ENCODE measurements at regions not wholly inside any gene's neighbourhood (a gene's known extent, or its start where the extent isn't known, plus 50 kb on each side); places are given as distances from the start of the nearest gene placed in this dataset.

DNA sequence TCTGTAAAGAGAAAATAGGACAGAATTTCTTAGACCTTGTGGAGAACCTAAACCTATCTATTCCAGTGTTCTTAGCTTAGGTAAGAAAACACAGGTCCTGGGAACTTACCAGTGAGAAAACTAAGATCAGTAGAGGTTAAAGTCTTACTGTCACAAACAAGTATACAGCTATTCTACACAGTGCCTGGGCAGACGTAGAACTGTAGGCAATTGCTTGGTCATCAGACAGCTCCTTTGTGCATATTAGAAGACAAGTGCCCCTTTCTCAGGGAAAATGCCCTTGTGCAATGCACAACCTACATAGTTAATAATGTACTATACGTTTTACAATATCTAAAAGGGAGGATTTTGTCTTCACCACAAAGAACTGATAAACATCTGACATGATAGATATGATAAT, 86.6 kb upstream of the JADE1 start:
- DNase-seq: no peak
- Histone ChIP-seq H3K4me1 (peaks cover 0 to 4% (median 0%) of the 10 kb centered on the region in 12 donors), H3K4me3 (no peak overlapping the region), H3K9me3 (no peaks in the 10 kb centered on the region), H3K27ac (no peak overlapping the region), H3K36me3 (no peaks in the 10 kb centered on the region), H3K27me3 (no peaks in the 10 kb centered on the region)
- 78 to 88% (median 83%) methylated on average over 2 of the region's 2 CpGs for WGBS, 4 donors
- ATAC-seq: no peak
- no peak for TF ChIP-seq CTCF (IDR thresholded peaks at IDR 0.05)
- intact Hi-C loops (cut with DNase I): no loop called here

- intact Hi-C loops (cut with DNase I): no loop called here
- Histone ChIP-seq H3K27me3 (no peaks in the 10 kb centered on the region), H3K9me3 (no peaks in the 10 kb centered on the region), H3K36me3 (no peaks in the 10 kb centered on the region), H3K4me1 (peaks cover 0 to 4% (median 0%) of the 10 kb centered on the region in 12 donors), H3K27ac (no peak overlapping the region), H3K4me3 (no peak overlapping the region)
- WGBS, 4 donors: 67 to 76% (median 70%) methylated on average over 4 of the region's 4 CpGs
- ATAC-seq (no peak), DNase-seq (no peak)
- no peak for TF ChIP-seq CTCF (IDR thresholded peaks at IDR 0.05)
- no peak for TF ChIP-seq POLR2A (IDR thresholded peaks at IDR 0.05)
Measured at GRCh38 chr4:128721896-128722295, 87.6 kb upstream of the JADE1 start.

- DNase-seq (no peak), ATAC-seq (no peak)
- peaks cover 0 to 9% (median 2%) of the 10 kb centered on the region in 12 donors for H3K4me1 ChIP-seq
- H3K4me3 ChIP-seq: no peak overlapping the region
- TF ChIP-seq POLR2A (IDR thresholded peaks at IDR 0.05): no peak
- TF ChIP-seq CTCF (IDR thresholded peaks at IDR 0.05): no peak
- no peak overlapping the region for H3K27ac ChIP-seq
- intact Hi-C loops (cut with DNase I): no loop called here
- no peaks in the 10 kb centered on the region for H3K27me3 ChIP-seq
- no peaks in the 10 kb centered on the region for H3K36me3 ChIP-seq
- WGBS, 4 donors: 90 to 96% (median 94%) methylated on average over 4 of the region's 4 CpGs
- no peaks in the 10 kb centered on the region for H3K9me3 ChIP-seq
Measured at GRCh38 chr4:128720270-128720669, 89.2 kb upstream of the JADE1 start.

DNA sequence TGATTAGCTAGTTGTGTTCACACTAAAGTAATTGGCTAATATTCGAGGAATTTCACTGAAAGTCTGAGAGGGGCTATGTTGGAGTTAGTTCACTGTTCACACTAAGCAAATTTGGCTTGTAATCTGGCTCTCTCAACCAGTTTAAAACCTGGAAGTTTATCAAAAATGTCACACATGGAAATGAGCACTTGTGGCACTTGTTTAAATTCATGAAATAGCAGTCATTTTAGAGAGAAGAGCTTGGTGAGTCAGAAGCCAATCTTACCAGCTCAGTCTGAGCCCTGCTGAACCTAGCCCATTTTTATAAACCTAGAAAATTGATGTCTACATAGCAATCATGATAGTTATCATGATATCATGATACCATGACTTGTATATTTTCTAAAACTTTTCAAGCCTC, 90.7 kb upstream of the JADE1 start:
- H3K27ac ChIP-seq: no peak overlapping the region
- WGBS, 4 donors: 78 to 86% (median 83%) methylated on average over 1 of the region's 1 CpG
- H3K4me3 ChIP-seq: no peak overlapping the region
- no peaks in the 10 kb centered on the region for H3K27me3 ChIP-seq
- intact Hi-C loops (cut with DNase I): no loop called here
- TF ChIP-seq CTCF (IDR thresholded peaks at IDR 0.05) (no peak), POLR2A (IDR thresholded peaks at IDR 0.05) (no peak)
- ATAC-seq: no peak
- peaks cover 0 to 9% (median 2%) of the 10 kb centered on the region in 12 donors for H3K4me1 ChIP-seq
- no peak for DNase-seq
- no peaks in the 10 kb centered on the region for H3K9me3 ChIP-seq
- no peaks in the 10 kb centered on the region for H3K36me3 ChIP-seq

Measured in heart left ventricle (tissue), 16 donors.